Natural killer cell (primary cell): ENCODE measurements at regions not wholly inside any gene's neighbourhood (a gene's known extent, or its start where the extent isn't known, plus 50 kb on each side); places are given as distances from the start of the nearest gene placed in this dataset.

Experiments used
- ATAC-seq, 3 donors: fragments of 150-1000 bp in 2 of 3; fragments of 200-7000 bp in 1 of 3; cut with Tn5 transposase; 1 replicate in 1 of 3; 2 replicates in 2 of 3; pipeline ENCODE4 v1.10.0; 2021; ENCODE audit warnings: mild to moderate bottlenecking in 2 of 3, moderate library complexity in 2 of 3
- DNase-seq, 2 donors: peaks; one replicate each; pipeline versions ENCODE4 v3.0.0 to v3.0.0-alpha.2; 2013 to 2021; ENCODE audit warnings: mixed read lengths in 1 of 2
- H3K27ac ChIP-seq: one replicate; pipeline ENCODE4 v1.5.1; 2013; ENCODE audit warnings: mild to moderate bottlenecking, low read length
- H3K27me3 ChIP-seq: one replicate; pipeline ENCODE4 v1.6.1; 2013; ENCODE audit warnings: low read length; ENCODE audit not compliant: control insufficient read depth, insufficient read depth
- H3K36me3 ChIP-seq: one replicate; pipeline ENCODE4 v1.6.1; 2013; ENCODE audit warnings: low read length; ENCODE audit not compliant: control insufficient read depth, insufficient read depth
- H3K4me1 ChIP-seq: one replicate; pipeline ENCODE4 v1.6.1; 2013; ENCODE audit warnings: low read length; ENCODE audit not compliant: control insufficient read depth, insufficient read depth
- H3K4me3 ChIP-seq: one replicate; pipeline ENCODE4 v1.5.1; 2013; ENCODE audit warnings: low read length
- H3K9me3 ChIP-seq: one replicate; pipeline ENCODE4 v1.6.1; 2013; ENCODE audit warnings: low read length; ENCODE audit not compliant: control insufficient read depth, insufficient read depth
- H3K27ac Mint-ChIP-seq, 2 donors: one replicate each; pipeline ENCODE4 v1.8.0; 2022; ENCODE audit warnings: mild to moderate bottlenecking in 2 of 2, mixed read lengths in 2 of 2, moderate library complexity in 1 of 2
- H3K27me3 Mint-ChIP-seq, 2 donors: one replicate each; pipeline ENCODE4 v1.8.0; 2022; ENCODE audit warnings: low read depth in 2 of 2, mixed read lengths in 2 of 2
- H3K36me3 Mint-ChIP-seq: one replicate; pipeline ENCODE4 v1.8.0; 2022; ENCODE audit warnings: mixed read lengths
- H3K4me1 Mint-ChIP-seq, 2 donors: one replicate each; pipeline ENCODE4 v1.8.0; 2022; ENCODE audit warnings: mixed read lengths in 2 of 2
- H3K4me3 Mint-ChIP-seq: one replicate; pipeline ENCODE4 v1.8.0; 2022; ENCODE audit warnings: mild to moderate bottlenecking, moderate library complexity, mixed read lengths
- H3K9me3 Mint-ChIP-seq, 2 donors: one replicate each; pipeline ENCODE4 v1.8.0; 2022; ENCODE audit warnings: mixed read lengths in 2 of 2
- CTCF ChIP-seq: fragments of 200-600 bp; IDR thresholded peaks from one replicate; pipeline ENCODE4 v1.8.0; 2022; ENCODE audit warnings: antibody characterized with exemption
- WGBS: methylation state at CpG from one replicate; pipeline ENCODE4 v1.1.7; 2013; ENCODE audit warnings: missing lambda C conversion rate; ENCODE audit not compliant: insufficient coverage; 5-methylcytosine and 5-hydroxymethylcytosine counted together
- intact Hi-C: fragments of 100-400 bp; cut with micrococcal nuclease; formaldehyde crosslinking; loops from one replicate; pipeline ENCODE4 v1.14.2; 2022

GRCh38 chr7:25835197-25835596 is 316.8 kb upstream of the NFE2L3 start:
- Mint-ChIP-seq H3K36me3 (no peaks in the 10 kb centered on the region), H3K4me1 (no peaks in the 10 kb centered on the region), H3K27ac (no peak overlapping the region), H3K4me3 (no peak overlapping the region), H3K27me3 (peaks cover 24 to 58% of the 10 kb centered on the region in 2 donors), H3K9me3 (no peaks in the 10 kb centered on the region)
- TF ChIP-seq CTCF = no peak
- 83% methylated on average over 1 of the region's 5 CpGs for WGBS
- Histone ChIP-seq H3K36me3 (no peaks in the 10 kb centered on the region), H3K4me3 (no peak overlapping the region), H3K27me3 (peaks cover 4% of the 10 kb centered on the region), H3K27ac (no peak overlapping the region), H3K4me1 (no peaks in the 10 kb centered on the region), H3K9me3 (no peaks in the 10 kb centered on the region)
- ATAC-seq (no peak), DNase-seq (no peak)
- intact Hi-C loops = no loop called here

- DNase-seq (no peak), ATAC-seq (no peak)
- intact Hi-C loops = no loop called here
- Mint-ChIP-seq H3K9me3 (no peaks in the 10 kb centered on the region), H3K27me3 (peaks cover 24 to 46% of the 10 kb centered on the region in 2 donors), H3K4me3 (no peak overlapping the region), H3K36me3 (no peaks in the 10 kb centered on the region), H3K27ac (no peak overlapping the region), H3K4me1 (no peaks in the 10 kb centered on the region)
- TF ChIP-seq CTCF = no peak
- Histone ChIP-seq H3K4me3 (no peak overlapping the region), H3K9me3 (no peaks in the 10 kb centered on the region), H3K36me3 (no peaks in the 10 kb centered on the region), H3K27ac (no peak overlapping the region), H3K27me3 (peaks cover 6% of the 10 kb centered on the region), H3K4me1 (no peaks in the 10 kb centered on the region)
- 91% methylated on average over 2 of the region's 2 CpGs for WGBS
Measured at GRCh38 chr7:25839084-25839769, 312.8 kb upstream of the NFE2L3 start.

DNA sequence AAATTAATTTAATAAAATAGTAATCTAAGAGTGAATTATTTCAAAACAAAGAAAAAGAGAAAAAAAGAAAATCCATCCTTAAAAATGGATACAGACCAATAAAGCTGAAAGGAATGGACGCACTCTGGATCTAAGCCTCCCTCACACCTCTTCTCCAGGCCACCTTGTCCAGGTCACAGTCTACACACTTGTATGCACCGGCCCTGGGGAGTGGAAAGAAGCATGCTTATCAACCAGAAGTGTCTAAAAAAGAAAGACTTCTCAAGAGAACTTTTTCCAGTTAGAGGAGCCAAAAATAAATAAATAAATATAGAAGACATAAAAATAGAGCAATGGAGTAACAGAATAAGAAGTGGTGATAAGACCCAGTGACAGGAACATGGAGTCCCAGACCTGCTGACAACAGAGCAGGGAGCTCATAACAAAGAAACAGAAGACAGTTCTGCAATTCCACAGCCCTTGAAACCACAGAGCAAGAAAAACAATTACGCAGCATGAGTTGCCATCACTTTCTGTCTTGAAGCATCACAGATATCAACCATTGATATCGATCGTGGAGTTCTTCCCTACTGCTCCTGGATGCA is 311.7 kb upstream of the NFE2L3 start:
- intact Hi-C loops = no loop called here
- 94% methylated on average over 4 of the region's 5 CpGs for WGBS

More for the DNA sequence above, 311.7 kb upstream of the NFE2L3 start:
- Mint-ChIP-seq H3K9me3 (no peaks in the 10 kb centered on the region), H3K4me1 (no peaks in the 10 kb centered on the region), H3K27me3 (peaks cover 30 to 46% of the 10 kb centered on the region in 2 donors), H3K27ac (no peak overlapping the region), H3K4me3 (no peak overlapping the region), H3K36me3 (no peaks in the 10 kb centered on the region)
- Histone ChIP-seq H3K4me3 (no peak overlapping the region), H3K9me3 (no peaks in the 10 kb centered on the region), H3K27ac (no peak overlapping the region), H3K4me1 (no peaks in the 10 kb centered on the region), H3K36me3 (no peaks in the 10 kb centered on the region), H3K27me3 (peaks cover 6% of the 10 kb centered on the region)
- ATAC-seq (no peak), DNase-seq (no peak)
- TF ChIP-seq CTCF = no peak
